MM.1S (cell line): ENCODE measurements at regions not wholly inside any gene's neighbourhood (a gene's known extent, or its start where the extent isn't known, plus 50 kb on each side); places are given as distances from the start of the nearest gene placed in this dataset.

Experiments used
- DNase-seq: peaks from one replicate; pipeline ENCODE4 v3.0.0-alpha.2; 2015
- H2AFZ ChIP-seq: fragments of 300-600 bp; sonication (generic); 2 replicates; pipeline ENCODE4 v1.6.0; 2016; ENCODE audit warnings: antibody characterized with exemption, low read length
- H3F3A ChIP-seq: fragments of 300-600 bp; sonication (generic); 2 replicates; pipeline ENCODE4 v1.6.1; 2016; ENCODE audit warnings: mild to moderate bottlenecking, antibody characterized with exemption, low read length, moderate library complexity, mixed read lengths; ENCODE audit not compliant: insufficient read depth
- H3K27ac ChIP-seq: fragments of 300-600 bp; sonication (generic); 2 replicates; pipeline ENCODE4 v1.5.1; 2016; ENCODE audit warnings: mild to moderate bottlenecking, low read length
- H3K27me3 ChIP-seq: fragments of 300-600 bp; sonication (generic); replicated peaks from 2 replicates; pipeline ENCODE4 v1.6.0; 2016; ENCODE audit warnings: low read length; ENCODE audit not compliant: insufficient read depth
- H3K36me3 ChIP-seq: fragments of 300-600 bp; sonication (generic); replicated peaks from 2 replicates; pipeline ENCODE4 v1.6.1; 2016; ENCODE audit warnings: mild to moderate bottlenecking, low read length, mixed read lengths; ENCODE audit not compliant: insufficient read depth
- H3K4me1 ChIP-seq: fragments of 300-600 bp; sonication (generic); 2 replicates; pipeline ENCODE4 v1.6.1; 2016; ENCODE audit warnings: low read length, mixed read lengths
- H3K4me2 ChIP-seq: fragments of 300-600 bp; sonication (generic); 2 replicates; pipeline ENCODE4 v1.6.0; 2016; ENCODE audit warnings: low read depth, low read length
- H3K4me3 ChIP-seq: fragments of 300-600 bp; sonication (generic); 2 replicates; pipeline ENCODE4 v1.5.1; 2016; ENCODE audit warnings: low read length, mixed read lengths
- H3K79me2 ChIP-seq: fragments of 300-600 bp; sonication (generic); 2 replicates; pipeline ENCODE4 v1.6.1; 2016; ENCODE audit warnings: mixed run types, low read length, mixed read lengths
- H3K9ac ChIP-seq: fragments of 300-600 bp; sonication (generic); 2 replicates; pipeline ENCODE4 v1.6.1; 2016; ENCODE audit warnings: low read length, mixed read lengths
- H3K9me2 ChIP-seq: fragments of 300-600 bp; sonication (generic); replicated peaks from 2 replicates; pipeline ENCODE4 v1.6.1; 2016; ENCODE audit warnings: mild to moderate bottlenecking, low read length, mixed read lengths; ENCODE audit not compliant: insufficient read depth
- H3K9me3 ChIP-seq: fragments of 300-600 bp; sonication (generic); replicated peaks from 2 replicates; pipeline ENCODE4 v1.6.1; 2016; ENCODE audit warnings: mild to moderate bottlenecking, low read length, mixed read lengths; ENCODE audit not compliant: insufficient read depth
- H4K20me1 ChIP-seq: fragments of 300-600 bp; sonication (generic); 2 replicates; pipeline ENCODE4 v1.6.1; 2016; ENCODE audit warnings: mild to moderate bottlenecking, low read length, moderate library complexity, mixed read lengths; ENCODE audit not compliant: insufficient read depth
- CTCF ChIP-seq: fragments of 300-600 bp; sonication (generic); IDR thresholded peaks from 2 replicates; pipeline ENCODE4 v1.5.1; 2016; ENCODE audit warnings: antibody characterized with exemption, low read length, mixed read lengths
- EZH2 ChIP-seq: fragments of 300-600 bp; sonication (generic); optimal IDR thresholded peaks from 2 replicates; pipeline ENCODE3; 2017; ENCODE audit warnings: low read depth, mild to moderate bottlenecking, antibody characterized with exemption, low read length, mixed read lengths
- EZH2phosphoT487 ChIP-seq: fragments of 300-600 bp; sonication (generic); IDR thresholded peaks from 2 replicates; pipeline ENCODE4 v1.6.1; 2018; ENCODE audit warnings: antibody characterized with exemption, low read length

- no peaks in the 10 kb centered on the region for H3K79me2 ChIP-seq
- H3K4me2 ChIP-seq, result no peak overlapping the region
- H3K9me2 ChIP-seq, result no peaks in the 10 kb centered on the region
- TF ChIP-seq EZH2 (no peak), CTCF (no peak), EZH2phosphoT487 (no peak)
- no peaks in the 10 kb centered on the region for H3K36me3 ChIP-seq
- no peak overlapping the region for H2AFZ ChIP-seq
- no peak for DNase-seq
- H3K4me1 ChIP-seq, result no peaks in the 10 kb centered on the region
- no peak overlapping the region for H3K27ac ChIP-seq
- H3K27me3 ChIP-seq, result no peaks in the 10 kb centered on the region
- H3K9me3 ChIP-seq, result no peaks in the 10 kb centered on the region
- H3F3A ChIP-seq, result no peaks in the 10 kb centered on the region
- no peak overlapping the region for H3K4me3 ChIP-seq
- H4K20me1 ChIP-seq, result no peaks in the 10 kb centered on the region
- H3K9ac ChIP-seq, result no peak overlapping the region
Observed at GRCh38 chr2:156136566-156136965, 196.0 kb downstream of the NR4A2 start.

- H3K27me3 ChIP-seq, result no peaks in the 10 kb centered on the region
- no peaks in the 10 kb centered on the region for H3K4me1 ChIP-seq
- no peak overlapping the region for H2AFZ ChIP-seq
- no peak overlapping the region for H3K9ac ChIP-seq
- H3K4me2 ChIP-seq, result no peak overlapping the region
- no peaks in the 10 kb centered on the region for H3K9me3 ChIP-seq
- no peaks in the 10 kb centered on the region for H3F3A ChIP-seq
- no peaks in the 10 kb centered on the region for H4K20me1 ChIP-seq
- H3K27ac ChIP-seq, result no peak overlapping the region
- no peak overlapping the region for H3K4me3 ChIP-seq
- H3K36me3 ChIP-seq, result no peaks in the 10 kb centered on the region
- H3K79me2 ChIP-seq, result no peaks in the 10 kb centered on the region
- no peaks in the 10 kb centered on the region for H3K9me2 ChIP-seq
- DNase-seq, result no peak
- TF ChIP-seq EZH2phosphoT487, result no peak
- TF ChIP-seq EZH2, result no peak
- no peak for TF ChIP-seq CTCF
Observed at GRCh38 chr2:156134887-156135286, 197.6 kb downstream of the NR4A2 start.

GRCh38 chr2:156132941-156133340, 199.6 kb downstream of the NR4A2 start:
- TF ChIP-seq EZH2phosphoT487 (no peak), EZH2 (no peak), CTCF (no peak)
- H2AFZ ChIP-seq, result no peak overlapping the region
- H4K20me1 ChIP-seq, result no peaks in the 10 kb centered on the region
- H3F3A ChIP-seq, result no peaks in the 10 kb centered on the region
- H3K4me3 ChIP-seq, result no peak overlapping the region
- no peak overlapping the region for H3K27ac ChIP-seq
- H3K79me2 ChIP-seq, result no peaks in the 10 kb centered on the region
- H3K9me3 ChIP-seq, result no peaks in the 10 kb centered on the region
- H3K27me3 ChIP-seq, result no peaks in the 10 kb centered on the region
- no peak overlapping the region for H3K9ac ChIP-seq
- H3K36me3 ChIP-seq, result no peaks in the 10 kb centered on the region
- H3K4me2 ChIP-seq, result no peak overlapping the region
- H3K9me2 ChIP-seq, result no peaks in the 10 kb centered on the region
- no peaks in the 10 kb centered on the region for H3K4me1 ChIP-seq
- DNase-seq, result no peak

GRCh38 chr2:156132130-156132529, 200.4 kb downstream of the NR4A2 start:
- Histone ChIP-seq H3K9me3 (no peaks in the 10 kb centered on the region), H3K4me1 (no peaks in the 10 kb centered on the region), H3K9ac (no peak overlapping the region), H2AFZ (no peak overlapping the region), H3K79me2 (no peaks in the 10 kb centered on the region), H3K36me3 (no peaks in the 10 kb centered on the region), H3K4me3 (no peak overlapping the region), H3K27me3 (no peaks in the 10 kb centered on the region), H3K27ac (no peak overlapping the region), H4K20me1 (no peaks in the 10 kb centered on the region), H3K9me2 (no peaks in the 10 kb centered on the region), H3F3A (no peaks in the 10 kb centered on the region), H3K4me2 (no peak overlapping the region)
- DNase-seq, result no peak
- no peak for TF ChIP-seq EZH2phosphoT487
